ENCODE measurements at regions not wholly inside any gene's neighbourhood (a gene's known extent, or its start where the extent isn't known, plus 50 kb on each side); places are given as distances from the start of the nearest gene placed in this dataset.

DNA sequence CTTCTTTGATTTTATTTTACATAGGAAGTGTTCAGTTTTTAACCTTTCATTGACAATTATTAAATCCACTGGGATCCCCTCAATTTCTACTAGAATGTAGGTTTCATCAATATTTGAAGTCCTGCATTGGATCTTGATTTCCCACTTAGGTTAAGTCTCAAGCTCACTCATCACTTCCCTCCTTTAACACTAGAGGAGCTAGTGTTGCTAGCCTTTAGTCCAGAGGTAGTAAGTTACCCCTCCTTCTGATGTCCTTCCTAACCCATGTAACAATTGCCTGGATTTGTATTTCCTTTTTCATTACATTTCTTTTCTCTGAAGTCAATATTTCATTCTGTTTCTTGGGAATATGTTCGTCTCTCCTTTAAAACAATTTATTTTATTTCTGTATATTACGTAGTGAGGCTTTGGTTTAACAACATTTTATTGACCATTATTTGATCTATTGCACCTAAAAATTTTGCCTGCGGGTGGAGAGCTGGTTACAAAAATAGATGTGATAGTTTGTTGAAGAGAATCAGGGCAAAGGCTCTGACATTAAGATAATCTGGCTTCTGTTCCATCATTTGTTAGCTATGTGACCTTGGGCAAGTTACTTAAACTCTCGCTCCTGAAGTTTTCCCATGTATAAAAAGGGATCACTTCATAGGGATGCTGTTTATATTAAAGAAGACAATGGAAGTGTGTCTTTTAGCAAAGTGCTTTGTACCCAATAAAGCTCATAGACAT is 833.0 kb downstream of the SLC4A3 start:
- no peak for DNase-seq

DNA sequence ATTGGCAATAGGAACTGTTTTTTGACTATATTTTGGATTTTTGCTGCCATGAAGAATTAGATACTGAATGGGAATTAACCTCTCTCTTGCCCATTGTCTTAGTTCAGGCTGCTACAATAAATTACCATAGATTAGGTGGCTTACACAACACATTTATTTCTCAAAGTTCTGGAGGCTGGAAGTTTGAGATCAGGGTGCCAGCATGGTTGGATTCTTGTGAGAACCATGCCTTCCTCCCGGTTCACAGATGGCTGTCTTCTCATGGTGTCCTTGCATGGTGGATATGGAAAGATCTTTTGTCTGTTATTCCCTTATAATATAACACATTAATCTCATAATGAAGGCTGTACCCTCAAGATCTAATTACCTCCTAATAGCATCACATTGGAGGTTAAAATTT is 836.4 kb downstream of the SLC4A3 start:
- DNase-seq: no peak

GRCh38 chr2:220465700-220466099 is 838.3 kb downstream of the SLC4A3 start:
- no peak for DNase-seq

DNA sequence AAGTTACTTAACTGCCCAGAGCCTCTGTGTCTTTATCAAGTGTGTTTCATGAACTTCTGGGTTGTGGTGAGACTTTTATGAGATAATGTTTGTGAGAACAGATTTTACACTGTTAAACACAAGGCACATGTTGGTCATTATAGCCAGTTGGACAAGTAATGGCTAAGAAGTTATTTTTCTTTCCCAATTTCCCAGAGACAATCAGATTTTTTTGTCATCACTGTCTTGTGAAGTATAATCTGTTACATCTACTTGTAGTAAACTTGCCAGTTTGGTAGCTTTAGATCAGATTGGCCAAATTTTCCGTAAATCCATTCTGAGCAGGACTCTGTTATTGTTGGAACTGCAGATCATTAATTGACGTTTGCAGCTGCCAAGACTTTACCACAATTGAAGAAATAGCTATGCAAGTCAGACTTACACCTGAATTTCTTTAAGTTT is 838.8 kb downstream of the SLC4A3 start:
- no peak for DNase-seq

- DNase-seq: no peak
Observed at GRCh38 chr2:220469201-220469600, 841.8 kb downstream of the SLC4A3 start.

DNA sequence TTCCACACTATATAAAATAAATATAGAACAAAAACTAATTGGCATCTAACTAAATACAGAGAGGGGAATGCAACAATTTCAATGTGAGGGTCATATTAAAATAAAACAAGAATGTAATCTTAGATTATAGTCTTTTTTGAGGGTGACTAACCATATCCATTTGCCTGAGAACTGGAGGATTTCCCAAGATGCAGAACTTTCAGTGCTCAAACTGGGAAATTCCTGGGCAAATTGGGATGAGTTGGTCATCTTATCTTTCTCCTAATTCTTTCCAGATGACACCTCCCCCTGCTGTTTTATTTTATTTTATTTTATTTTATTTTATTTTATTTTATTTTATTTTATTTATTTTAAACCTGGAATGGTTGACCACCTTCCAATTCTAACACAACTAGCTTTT is 846.2 kb downstream of the SLC4A3 start:
- DNase-seq: no peak

DNA sequence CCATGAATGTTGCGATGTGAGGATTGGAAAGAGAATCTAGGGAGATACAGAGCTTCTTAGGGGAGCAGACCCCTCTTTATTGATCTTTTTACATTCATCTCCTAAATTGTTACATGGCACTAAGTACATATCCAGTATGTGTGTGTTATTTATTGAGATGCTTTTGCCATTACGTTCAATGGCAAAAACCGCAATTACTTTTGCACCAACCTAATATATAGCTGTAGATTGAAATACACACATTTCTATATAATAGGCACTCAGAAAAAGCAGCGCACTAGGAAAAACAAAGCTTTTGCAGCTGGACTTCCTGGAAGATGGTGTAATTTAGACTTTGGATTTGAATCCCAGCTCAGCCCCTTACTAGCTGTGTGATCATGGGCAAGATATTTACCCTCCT is 849.4 kb downstream of the SLC4A3 start:
- no peak for DNase-seq

DNA sequence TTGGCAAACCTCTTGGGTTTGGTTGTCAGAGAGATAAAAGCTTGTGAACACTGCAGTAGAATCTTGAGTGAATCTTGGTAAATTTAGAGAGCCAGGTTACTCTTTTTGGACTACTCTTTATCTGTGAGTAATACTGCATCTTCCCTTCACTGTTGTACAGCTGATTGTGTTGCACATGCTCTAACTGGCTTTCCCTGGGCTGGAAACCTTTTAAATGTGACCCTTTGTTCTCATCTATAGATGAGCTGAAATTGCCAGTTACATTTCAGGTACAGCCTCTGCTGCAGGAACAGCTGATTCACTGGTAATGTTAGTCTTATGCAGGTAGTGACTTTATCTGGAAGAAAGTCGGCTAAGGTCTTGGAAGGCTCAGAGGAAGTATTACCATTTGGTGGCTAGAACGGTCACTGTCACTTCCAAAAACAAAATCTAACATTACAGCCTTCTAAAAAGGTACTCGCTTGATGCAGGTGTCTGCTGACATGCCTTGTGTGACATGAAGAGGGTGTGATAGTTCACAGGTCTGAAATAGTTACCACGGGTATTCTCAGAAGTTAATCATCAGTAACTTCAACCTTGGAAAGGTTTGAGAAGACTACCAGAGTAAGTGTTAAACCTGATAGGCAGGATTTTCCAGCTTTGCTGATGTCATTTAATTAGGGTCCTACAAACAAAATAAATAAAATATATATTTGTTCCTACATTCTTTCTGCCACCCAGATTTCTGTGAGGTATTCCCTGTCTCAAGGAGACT is 851.1 kb downstream of the SLC4A3 start:
- DNase-seq: no peak

- no peak for DNase-seq
Observed at GRCh38 chr2:220482716-220483115, 855.3 kb downstream of the SLC4A3 start.

GRCh38 chr2:220489121-220489520 is 861.7 kb downstream of the SLC4A3 start:
- no peak for DNase-seq

- no peak for DNase-seq
Observed at GRCh38 chr2:220491670-220492069, 864.2 kb downstream of the SLC4A3 start.

DNA sequence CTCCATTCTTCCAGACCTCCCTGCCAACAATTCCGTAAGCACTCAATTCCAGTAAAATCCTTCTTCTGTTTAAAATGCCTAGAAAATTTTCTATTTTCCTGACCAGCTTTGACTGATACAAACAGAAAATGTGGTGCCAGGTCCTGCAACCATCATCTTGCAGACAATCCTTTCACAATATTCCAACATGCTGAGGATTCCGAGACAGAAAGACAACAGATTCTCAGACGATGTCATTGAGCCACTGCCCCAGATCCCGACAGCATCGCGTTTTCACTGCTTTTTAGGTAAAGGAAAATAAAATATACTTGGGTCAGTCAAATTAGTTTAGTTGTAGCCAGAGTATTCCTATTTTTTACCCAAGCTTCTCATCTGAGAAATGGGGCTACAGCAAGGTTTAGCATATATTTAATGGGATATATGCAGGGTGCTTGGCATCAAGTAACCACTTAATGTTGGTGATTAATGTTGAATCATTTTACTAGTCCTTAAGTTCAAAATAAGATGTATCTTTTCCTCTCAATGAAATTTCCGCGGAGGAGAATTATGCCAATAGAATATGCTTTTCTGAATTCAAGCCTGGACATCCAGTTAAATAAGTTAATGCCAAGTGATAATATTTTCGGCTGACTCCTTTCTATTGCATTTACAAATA is 866.6 kb downstream of the SLC4A3 start:
- DNase-seq: no peak

DNA sequence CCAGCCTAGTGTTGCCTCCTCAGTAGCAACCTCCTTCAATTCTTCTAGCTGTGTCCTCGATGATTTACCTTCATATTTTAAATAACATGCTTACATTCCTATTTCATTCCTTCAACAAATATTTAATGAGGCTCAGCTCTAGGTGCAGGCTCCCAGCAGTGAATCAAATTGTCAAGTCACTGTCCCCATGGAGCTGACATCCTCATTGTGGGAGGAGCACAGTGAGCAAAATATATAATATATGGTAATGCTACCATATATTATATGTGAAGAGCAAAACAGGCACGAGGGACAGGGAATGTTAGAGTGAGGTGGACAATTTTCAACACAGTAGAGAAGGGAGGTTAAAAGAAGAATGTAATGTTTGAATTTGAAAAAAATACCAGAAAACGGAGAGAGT is 869.1 kb downstream of the SLC4A3 start:
- DNase-seq: no peak

- DNase-seq: no peak
Observed at GRCh38 chr2:220499225-220499624, 871.8 kb downstream of the SLC4A3 start.

DNA sequence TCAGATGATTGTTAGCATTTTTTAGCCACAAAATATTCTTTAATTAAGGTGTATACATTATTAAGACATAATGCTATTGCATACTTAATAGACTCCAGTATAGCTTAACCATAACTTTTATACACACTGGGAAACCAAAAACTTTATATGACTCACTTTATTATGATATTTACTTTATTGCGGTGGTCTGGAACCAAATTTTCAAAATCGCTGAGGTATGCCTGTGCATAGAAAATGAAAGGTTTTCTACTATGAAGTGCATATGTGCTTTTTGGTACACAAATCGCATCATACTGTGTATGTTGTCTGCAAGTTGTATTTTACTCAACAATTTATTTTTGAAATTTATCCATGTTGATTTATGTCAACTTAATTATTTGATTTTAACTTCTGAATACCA is 875.1 kb downstream of the SLC4A3 start:
- DNase-seq: no peak

DNA sequence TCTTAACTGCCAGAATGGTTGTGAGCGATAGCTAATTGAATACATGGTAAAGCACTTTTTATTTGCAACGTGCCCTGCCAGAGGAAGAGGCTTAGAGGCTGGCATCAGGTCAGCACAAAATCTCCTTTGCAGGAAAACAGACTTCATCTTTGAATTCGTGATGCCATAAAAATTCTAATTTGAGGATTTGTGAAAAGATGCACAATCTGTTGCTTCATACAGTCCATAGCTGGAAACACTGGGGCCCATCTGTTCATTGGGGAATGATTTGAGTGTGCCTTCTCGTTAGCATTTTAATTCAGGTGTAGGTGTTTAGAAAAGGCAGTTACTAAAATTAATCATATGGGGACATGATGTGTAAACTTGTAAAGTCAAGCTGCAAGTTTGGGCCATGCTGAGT is 876.0 kb downstream of the SLC4A3 start:
- DNase-seq: no peak

- no peak for DNase-seq
Observed at GRCh38 chr2:220504938-220505503, 877.6 kb downstream of the SLC4A3 start.

- DNase-seq: no peak
Observed at GRCh38 chr2:220506466-220506865, 879.0 kb downstream of the SLC4A3 start.

DNA sequence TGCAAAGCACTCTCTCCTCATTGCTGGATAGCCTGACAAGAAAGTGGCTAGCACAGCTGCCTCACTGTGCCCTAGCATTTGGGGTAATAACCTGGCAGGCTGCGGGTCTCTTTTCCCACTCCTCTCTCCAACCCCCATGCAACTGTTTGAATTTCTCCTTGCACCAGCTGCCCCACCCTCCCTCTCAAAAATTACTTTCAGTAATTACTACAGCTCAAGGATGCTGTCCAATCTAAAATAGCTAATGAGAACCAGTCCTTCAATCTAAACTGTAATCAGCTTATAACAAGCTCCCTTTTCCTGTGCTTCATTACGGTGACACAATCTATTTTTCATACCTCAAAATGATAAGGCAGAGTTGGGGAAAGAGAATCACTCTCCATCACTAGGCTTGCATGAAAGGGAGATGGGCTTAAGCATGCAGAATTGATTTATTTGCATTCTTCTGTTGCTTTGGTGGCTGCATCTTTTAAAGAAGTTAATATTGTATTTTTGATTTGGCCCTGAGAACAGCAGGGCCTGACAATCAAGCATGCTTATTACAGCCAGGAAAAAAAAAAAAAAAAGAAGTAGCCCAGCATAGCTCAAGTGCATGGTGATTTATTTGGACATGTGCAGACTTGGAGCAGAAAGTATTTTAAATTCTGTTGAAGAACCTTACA is 881.8 kb downstream of the SLC4A3 start:
- no peak for DNase-seq

DNA sequence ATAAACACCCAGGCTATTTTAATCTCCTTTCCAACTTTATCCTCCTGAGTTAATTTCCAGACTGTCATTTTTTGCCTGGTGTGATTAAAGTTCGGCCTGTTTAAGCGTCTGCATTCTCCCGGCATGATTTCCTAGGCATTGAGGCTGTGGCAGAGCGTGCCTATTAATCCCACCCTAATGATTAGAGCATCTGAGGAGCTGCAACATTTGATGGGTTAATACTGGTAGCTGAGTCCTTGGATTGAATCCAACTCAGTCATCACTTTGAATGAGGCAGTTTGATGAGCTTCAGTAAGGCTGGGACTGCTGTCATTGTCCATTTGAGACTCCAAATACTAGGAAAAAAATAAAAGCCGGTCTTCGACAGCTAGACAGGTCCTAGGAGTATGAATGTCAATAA is 882.5 kb downstream of the SLC4A3 start:
- no peak for DNase-seq

DNA sequence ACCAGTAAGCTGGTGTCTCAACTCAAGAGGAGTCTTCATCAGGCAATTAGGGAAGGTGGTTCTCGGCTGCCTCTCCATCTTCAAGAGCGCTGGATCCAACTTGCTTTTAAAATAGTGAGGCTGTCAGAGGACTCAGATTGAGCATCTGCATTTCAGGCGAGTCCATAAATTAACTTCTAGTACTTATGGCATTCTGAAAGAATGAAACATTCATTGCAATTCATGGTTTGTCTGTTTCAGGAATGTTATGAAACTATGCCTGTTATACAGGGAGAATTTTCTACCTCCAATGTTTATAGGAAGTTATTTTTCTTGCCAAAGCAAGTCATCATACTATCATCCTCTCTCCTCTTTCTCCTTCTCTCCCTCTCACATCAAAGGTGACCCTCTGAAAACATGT is 883.2 kb downstream of the SLC4A3 start:
- DNase-seq: no peak

GRCh38 chr2:220512419-220512818 is 885.0 kb downstream of the SLC4A3 start:
- DNase-seq: no peak

Data from CD4-positive, alpha-beta T cell treated with Interferon alpha-2 for 1 hour (primary cell).